Astrocyte (in vitro differentiated cells and primary cell): ENCODE measurements at regions not wholly inside any gene's neighbourhood (a gene's known extent, or its start where the extent isn't known, plus 50 kb on each side); places are given as distances from the start of the nearest gene placed in this dataset.

Experiments
- DNase-seq: peaks from one replicate; pipeline ENCODE4 v3.0.0-alpha.2; 2010; ENCODE audit warnings: low read depth
- FAIRE-seq: peaks from 2 replicates; lab custom pipeline; 2011; peaks lifted over from hg19 to GRCh38; lab: Jason Lieb, UNC
- H2AFZ ChIP-seq: 2 replicates; pipeline ENCODE4 v1.6.0; 2012; ENCODE audit warnings: low read depth, low read length, inconsistent platforms
- H3K27ac ChIP-seq: 2 replicates; pipeline ENCODE4 v1.5.1; 2011; ENCODE audit warnings: low read depth, low read length, inconsistent platforms
- H3K27me3 ChIP-seq: 2 replicates; pipeline ENCODE4 v1.6.0; 2011; ENCODE audit warnings: low read length, inconsistent platforms; ENCODE audit not compliant: insufficient read depth
- H3K36me3 ChIP-seq: 2 replicates; pipeline ENCODE4 v1.5.1; 2011; ENCODE audit warnings: low read length, inconsistent platforms; ENCODE audit not compliant: insufficient read depth
- H3K4me1 ChIP-seq: 2 replicates; pipeline ENCODE4 v1.5.1; 2011; ENCODE audit warnings: low read length, inconsistent platforms; ENCODE audit not compliant: insufficient read depth
- H3K4me2 ChIP-seq: 2 replicates; pipeline ENCODE4 v1.6.0; 2012; ENCODE audit warnings: low read length, inconsistent platforms
- H3K4me3 ChIP-seq: 2 replicates; pipeline ENCODE4 v1.5.1; 2011; ENCODE audit warnings: low read depth, mild to moderate bottlenecking, low read length, inconsistent platforms; ENCODE audit not compliant: insufficient read depth
- H3K79me2 ChIP-seq: 2 replicates; pipeline ENCODE4 v1.6.0; 2012; ENCODE audit warnings: mild to moderate bottlenecking, low read length, inconsistent platforms; ENCODE audit not compliant: insufficient read depth
- H3K9ac ChIP-seq: 2 replicates; pipeline ENCODE4 v1.6.0; 2012; ENCODE audit warnings: mild to moderate bottlenecking, low read length, inconsistent platforms
- H3K9me3 ChIP-seq: 2 replicates; pipeline ENCODE4 v1.5.1; 2012; ENCODE audit warnings: low read depth, mild to moderate bottlenecking, low read length, inconsistent platforms; ENCODE audit not compliant: insufficient read depth
- H4K20me1 ChIP-seq: 2 replicates; pipeline ENCODE4 v1.6.0; 2012; ENCODE audit warnings: low read length, inconsistent platforms; ENCODE audit not compliant: insufficient read depth
- H3K27ac Mint-ChIP-seq: one replicate; pipeline ENCODE4 v1.8.0; 2021; ENCODE audit warnings: mild to moderate bottlenecking, mixed read lengths; ENCODE audit not compliant: unreplicated experiment
- H3K27me3 Mint-ChIP-seq: one replicate; pipeline ENCODE4 v1.8.0; 2021; ENCODE audit warnings: low read depth, mixed read lengths; ENCODE audit not compliant: unreplicated experiment
- H3K36me3 Mint-ChIP-seq: one replicate; pipeline ENCODE4 v1.8.0; 2021; ENCODE audit warnings: low read depth, mixed read lengths; ENCODE audit not compliant: unreplicated experiment
- H3K4me1 Mint-ChIP-seq: one replicate; pipeline ENCODE4 v1.8.0; 2021; ENCODE audit warnings: low read depth, mixed read lengths; ENCODE audit not compliant: unreplicated experiment
- H3K4me3 Mint-ChIP-seq: one replicate; pipeline ENCODE4 v1.8.0; 2021; ENCODE audit warnings: mild to moderate bottlenecking, moderate library complexity, mixed read lengths; ENCODE audit not compliant: unreplicated experiment
- H3K9me3 Mint-ChIP-seq: one replicate; pipeline ENCODE4 v1.8.0; 2021; ENCODE audit warnings: mild to moderate bottlenecking, mixed read lengths; ENCODE audit not compliant: unreplicated experiment
- CTCF ChIP-seq: IDR thresholded peaks from 2 replicates; pipeline ENCODE4 v1.5.1; 2011; ENCODE audit warnings: low read depth, mild to moderate bottlenecking, inconsistent platforms, low read length, moderate library complexity; ENCODE audit not compliant: insufficient read depth
- EZH2 ChIP-seq: IDR thresholded peaks from 2 replicates; pipeline ENCODE4 v1.6.1; 2012; ENCODE audit warnings: mild to moderate bottlenecking, low read length, inconsistent platforms; ENCODE audit not compliant: insufficient read depth

GRCh38 chr4:54940996-54941865, 184.2 kb downstream of the KDR start:
- Histone ChIP-seq H3K36me3 (no peaks in the 10 kb centered on the region), H3K4me3 (no peak overlapping the region), H2AFZ (peak overlapping the region; percentile 53), H3K4me1 (no peaks in the 10 kb centered on the region), H3K4me2 (no peak overlapping the region), H3K27me3 (no peaks in the 10 kb centered on the region), H3K27ac (no peak overlapping the region), H3K9me3 (no peaks in the 10 kb centered on the region), H3K9ac (no peak overlapping the region), H3K79me2 (no peaks in the 10 kb centered on the region), H4K20me1 (no peaks in the 10 kb centered on the region)
- H3K9me3 Mint-ChIP-seq, result no peaks in the 10 kb centered on the region
- no peak overlapping the region for H3K27ac Mint-ChIP-seq
- peaks cover 10% of the 10 kb centered on the region for H3K4me1 Mint-ChIP-seq
- no peak for TF ChIP-seq CTCF
- no peak for TF ChIP-seq EZH2
- FAIRE-seq, result no peak
- no peaks in the 10 kb centered on the region for H3K27me3 Mint-ChIP-seq
- H3K4me3 Mint-ChIP-seq, result no peak overlapping the region
- H3K36me3 Mint-ChIP-seq, result no peaks in the 10 kb centered on the region
- DNase-seq, result no peak

DNA sequence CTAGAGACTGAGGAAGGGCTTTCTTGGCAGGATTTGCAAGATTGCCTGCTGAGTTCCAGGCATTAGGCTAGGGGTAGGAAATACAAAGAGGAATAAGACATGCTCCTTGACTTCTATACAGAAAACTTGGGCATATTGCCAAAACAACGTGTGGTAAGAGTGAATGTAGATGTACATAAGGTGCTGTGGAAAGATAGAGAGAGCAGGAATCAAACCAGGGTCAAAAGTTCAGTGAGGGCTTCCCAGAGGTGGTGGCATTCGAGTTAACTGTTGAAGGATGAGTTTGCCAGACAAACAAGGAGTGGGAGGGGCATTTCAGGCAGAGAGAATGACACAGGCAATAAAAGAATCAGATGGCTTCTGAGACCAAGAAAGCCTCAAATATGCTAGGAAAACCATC, 187.9 kb downstream of the KDR start:
- H2AFZ ChIP-seq, result no peak overlapping the region
- H3K9ac ChIP-seq, result no peak overlapping the region
- Mint-ChIP-seq H3K27ac (no peak overlapping the region), H3K4me3 (no peak overlapping the region), H3K27me3 (no peaks in the 10 kb centered on the region), H3K9me3 (no peaks in the 10 kb centered on the region), H3K4me1 (peaks cover 4% of the 10 kb centered on the region), H3K36me3 (no peaks in the 10 kb centered on the region)
- H4K20me1 ChIP-seq, result no peaks in the 10 kb centered on the region
- TF ChIP-seq CTCF (no peak), EZH2 (no peak)
- no peaks in the 10 kb centered on the region for H3K79me2 ChIP-seq
- H3K4me3 ChIP-seq, result no peak overlapping the region
- H3K36me3 ChIP-seq, result no peaks in the 10 kb centered on the region
- H3K4me1 ChIP-seq, result no peaks in the 10 kb centered on the region
- H3K27ac ChIP-seq, result no peak overlapping the region
- no peaks in the 10 kb centered on the region for H3K9me3 ChIP-seq
- no peak overlapping the region for H3K4me2 ChIP-seq
- DNase-seq (no peak), FAIRE-seq (no peak)
- no peaks in the 10 kb centered on the region for H3K27me3 ChIP-seq

- DNase-seq, result no peak
- H3K79me2 ChIP-seq, result no peaks in the 10 kb centered on the region
- Mint-ChIP-seq H3K27me3 (no peaks in the 10 kb centered on the region), H3K9me3 (no peaks in the 10 kb centered on the region), H3K4me1 (peaks cover 16% of the 10 kb centered on the region), H3K27ac (no peak overlapping the region), H3K36me3 (no peaks in the 10 kb centered on the region), H3K4me3 (no peak overlapping the region)
- no peak overlapping the region for H3K4me2 ChIP-seq
- no peak overlapping the region for H3K4me3 ChIP-seq
- H3K9ac ChIP-seq, result no peak overlapping the region
- no peaks in the 10 kb centered on the region for H3K27me3 ChIP-seq
- H3K9me3 ChIP-seq, result no peaks in the 10 kb centered on the region
- FAIRE-seq, result no peak
- no peak overlapping the region for H3K27ac ChIP-seq
- no peaks in the 10 kb centered on the region for H3K36me3 ChIP-seq
- peaks cover 18% of the 10 kb centered on the region for H3K4me1 ChIP-seq
- TF ChIP-seq EZH2 (no peak), CTCF (no peak)
- no peak overlapping the region for H2AFZ ChIP-seq
- no peaks in the 10 kb centered on the region for H4K20me1 ChIP-seq
Observed at GRCh38 chr4:54933579-54933978, 191.8 kb downstream of the KDR start.
